NB4 (cell line): ENCODE measurements at regions not wholly inside any gene's neighbourhood (a gene's known extent, or its start where the extent isn't known, plus 50 kb on each side); places are given as distances from the start of the nearest gene placed in this dataset.

Experiments used
- TF ChIP-seq, protein P1 (sequence below): IDR thresholded peaks from 2 replicates; pipeline ENCODE4 v1.6.1; 2011; ENCODE audit warnings: low read depth, low read length
- TF ChIP-seq, protein P2 (sequence below): IDR thresholded peaks from one replicate; pipeline ENCODE4 v1.5.1; 2012; ENCODE audit warnings: low read depth, low read length

- TF ChIP-seq, protein P1, sequence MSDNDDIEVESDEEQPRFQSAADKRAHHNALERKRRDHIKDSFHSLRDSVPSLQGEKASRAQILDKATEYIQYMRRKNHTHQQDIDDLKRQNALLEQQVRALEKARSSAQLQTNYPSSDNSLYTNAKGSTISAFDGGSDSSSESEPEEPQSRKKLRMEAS = no peak
- TF ChIP-seq, protein P2, sequence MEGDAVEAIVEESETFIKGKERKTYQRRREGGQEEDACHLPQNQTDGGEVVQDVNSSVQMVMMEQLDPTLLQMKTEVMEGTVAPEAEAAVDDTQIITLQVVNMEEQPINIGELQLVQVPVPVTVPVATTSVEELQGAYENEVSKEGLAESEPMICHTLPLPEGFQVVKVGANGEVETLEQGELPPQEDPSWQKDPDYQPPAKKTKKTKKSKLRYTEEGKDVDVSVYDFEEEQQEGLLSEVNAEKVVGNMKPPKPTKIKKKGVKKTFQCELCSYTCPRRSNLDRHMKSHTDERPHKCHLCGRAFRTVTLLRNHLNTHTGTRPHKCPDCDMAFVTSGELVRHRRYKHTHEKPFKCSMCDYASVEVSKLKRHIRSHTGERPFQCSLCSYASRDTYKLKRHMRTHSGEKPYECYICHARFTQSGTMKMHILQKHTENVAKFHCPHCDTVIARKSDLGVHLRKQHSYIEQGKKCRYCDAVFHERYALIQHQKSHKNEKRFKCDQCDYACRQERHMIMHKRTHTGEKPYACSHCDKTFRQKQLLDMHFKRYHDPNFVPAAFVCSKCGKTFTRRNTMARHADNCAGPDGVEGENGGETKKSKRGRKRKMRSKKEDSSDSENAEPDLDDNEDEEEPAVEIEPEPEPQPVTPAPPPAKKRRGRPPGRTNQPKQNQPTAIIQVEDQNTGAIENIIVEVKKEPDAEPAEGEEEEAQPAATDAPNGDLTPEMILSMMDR = no peak
These were observed 218.7 kb downstream of the FAM76B start for GRCh38 chr11:95570845-95571244.
